ENCODE measurements at regions not wholly inside any gene's neighbourhood (a gene's known extent, or its start where the extent isn't known, plus 50 kb on each side); places are given as distances from the start of the nearest gene placed in this dataset.
A peak's percentile ranks its signal among the peaks of the same experiment; 100 is the strongest.

- Histone ChIP-seq H3K36me3 (ENCODE audit: control insufficient read depth in 1 of 2, insufficient read depth in 2 of 2, low read length in 2 of 2) (no peaks in the 10 kb centered on the region), H3K9me3 (ENCODE audit: control insufficient read depth in 1 of 2, low read length in 2 of 2) (no peaks in the 10 kb centered on the region), H3K9ac (ENCODE audit: low read depth in 1 of 2, low read length in 2 of 2) (no peak overlapping the region), H3K4me1 (ENCODE audit: control insufficient read depth in 1 of 2, insufficient read depth in 2 of 2, low read length in 2 of 2) (peaks cover 0 to 8% of the 10 kb centered on the region in 2 donors), H3K27ac (ENCODE audit: low read depth, low read length) (no peak overlapping the region), H3K27me3 (ENCODE audit: control insufficient read depth in 1 of 2, insufficient read depth in 2 of 2, low read length in 2 of 2) (no peaks in the 10 kb centered on the region), H3K4me3 (ENCODE audit: low read depth in 1 of 2, low read length in 2 of 2) (no peak overlapping the region)
Measured at GRCh38 chr2:168338292-168338691, 90.9 kb upstream of the STK39 start.

- no peak overlapping the region for H3K4me3 ChIP-seq (ENCODE audit: low read depth in 1 of 2, low read length in 2 of 2)
- no peaks in the 10 kb centered on the region for H3K9me3 ChIP-seq (ENCODE audit: control insufficient read depth in 1 of 2, low read length in 2 of 2)
- H3K27ac ChIP-seq (ENCODE audit: low read depth, low read length) = no peak overlapping the region
- no peak overlapping the region for H3K9ac ChIP-seq (ENCODE audit: low read depth in 1 of 2, low read length in 2 of 2)
- H3K27me3 ChIP-seq (ENCODE audit: control insufficient read depth in 1 of 2, insufficient read depth in 2 of 2, low read length in 2 of 2) = no peaks in the 10 kb centered on the region
- no peaks in the 10 kb centered on the region for H3K36me3 ChIP-seq (ENCODE audit: control insufficient read depth in 1 of 2, insufficient read depth in 2 of 2, low read length in 2 of 2)
- peaks cover 0 to 8% of the 10 kb centered on the region in 2 donors for H3K4me1 ChIP-seq (ENCODE audit: control insufficient read depth in 1 of 2, insufficient read depth in 2 of 2, low read length in 2 of 2)
Measured at GRCh38 chr2:168338803-168339437, 91.5 kb upstream of the STK39 start.

GRCh38 chr2:168340931-168341330 is 93.5 kb upstream of the STK39 start:
- Histone ChIP-seq H3K27ac (ENCODE audit: low read depth, low read length) (no peak overlapping the region), H3K4me1 (ENCODE audit: control insufficient read depth in 1 of 2, insufficient read depth in 2 of 2, low read length in 2 of 2) (peaks cover 0 to 8% of the 10 kb centered on the region in 2 donors), H3K4me3 (ENCODE audit: low read depth in 1 of 2, low read length in 2 of 2) (no peak overlapping the region), H3K9ac (ENCODE audit: low read depth in 1 of 2, low read length in 2 of 2) (no peak overlapping the region), H3K36me3 (ENCODE audit: control insufficient read depth in 1 of 2, insufficient read depth in 2 of 2, low read length in 2 of 2) (no peaks in the 10 kb centered on the region), H3K9me3 (ENCODE audit: control insufficient read depth in 1 of 2, low read length in 2 of 2) (no peaks in the 10 kb centered on the region), H3K27me3 (ENCODE audit: control insufficient read depth in 1 of 2, insufficient read depth in 2 of 2, low read length in 2 of 2) (no peaks in the 10 kb centered on the region)

- Histone ChIP-seq H3K27me3 (ENCODE audit: control insufficient read depth in 1 of 2, insufficient read depth in 2 of 2, low read length in 2 of 2) (no peaks in the 10 kb centered on the region), H3K9ac (ENCODE audit: low read depth in 1 of 2, low read length in 2 of 2) (no peak overlapping the region), H3K4me3 (ENCODE audit: low read depth in 1 of 2, low read length in 2 of 2) (no peak overlapping the region), H3K36me3 (ENCODE audit: control insufficient read depth in 1 of 2, insufficient read depth in 2 of 2, low read length in 2 of 2) (no peaks in the 10 kb centered on the region), H3K4me1 (ENCODE audit: control insufficient read depth in 1 of 2, insufficient read depth in 2 of 2, low read length in 2 of 2) (peaks cover 13 to 18% of the 10 kb centered on the region in 2 donors), H3K27ac (ENCODE audit: low read depth, low read length) (no peak overlapping the region), H3K9me3 (ENCODE audit: control insufficient read depth in 1 of 2, low read length in 2 of 2) (no peaks in the 10 kb centered on the region)
Measured at GRCh38 chr2:168343586-168343985, 96.2 kb upstream of the STK39 start.

DNA sequence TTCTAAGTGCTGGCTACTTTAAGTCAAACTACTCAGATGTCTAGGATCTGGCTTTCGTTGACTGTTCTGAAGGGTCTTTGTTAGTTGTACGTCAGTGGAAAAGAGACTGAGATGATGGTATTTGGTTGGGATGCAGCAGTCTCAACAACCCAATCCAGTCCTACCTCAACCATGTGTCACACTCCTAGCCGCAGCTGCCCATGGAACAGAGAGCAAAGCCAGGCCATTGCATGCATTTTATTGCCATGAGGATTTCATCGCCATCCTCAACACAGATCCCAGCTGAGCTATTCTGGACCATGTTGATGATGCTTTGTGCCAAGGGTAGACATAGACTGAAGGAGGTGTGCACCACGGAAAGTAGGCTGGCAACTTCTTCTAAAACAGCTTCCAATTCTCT is 97.3 kb upstream of the STK39 start:
- Histone ChIP-seq H3K9ac (ENCODE audit: low read depth in 1 of 2, low read length in 2 of 2) (no peak overlapping the region), H3K36me3 (ENCODE audit: control insufficient read depth in 1 of 2, insufficient read depth in 2 of 2, low read length in 2 of 2) (no peaks in the 10 kb centered on the region), H3K27ac (ENCODE audit: low read depth, low read length) (no peak overlapping the region), H3K4me3 (ENCODE audit: low read depth in 1 of 2, low read length in 2 of 2) (no peak overlapping the region), H3K4me1 (ENCODE audit: control insufficient read depth in 1 of 2, insufficient read depth in 2 of 2, low read length in 2 of 2) (peaks cover 18% of the 10 kb centered on the region in 2 donors), H3K9me3 (ENCODE audit: control insufficient read depth in 1 of 2, low read length in 2 of 2) (no peaks in the 10 kb centered on the region), H3K27me3 (ENCODE audit: control insufficient read depth in 1 of 2, insufficient read depth in 2 of 2, low read length in 2 of 2) (no peaks in the 10 kb centered on the region)

GRCh38 chr2:168345601-168346000 is 98.2 kb upstream of the STK39 start:
- Histone ChIP-seq H3K27ac (ENCODE audit: low read depth, low read length) (no peak overlapping the region), H3K27me3 (ENCODE audit: control insufficient read depth in 1 of 2, insufficient read depth in 2 of 2, low read length in 2 of 2) (no peaks in the 10 kb centered on the region), H3K4me3 (ENCODE audit: low read depth in 1 of 2, low read length in 2 of 2) (no peak overlapping the region), H3K4me1 (ENCODE audit: control insufficient read depth in 1 of 2, insufficient read depth in 2 of 2, low read length in 2 of 2) (peaks cover 18 to 26% of the 10 kb centered on the region in 2 donors), H3K9me3 (ENCODE audit: control insufficient read depth in 1 of 2, low read length in 2 of 2) (no peaks in the 10 kb centered on the region), H3K9ac (ENCODE audit: low read depth in 1 of 2, low read length in 2 of 2) (no peak overlapping the region), H3K36me3 (ENCODE audit: control insufficient read depth in 1 of 2, insufficient read depth in 2 of 2, low read length in 2 of 2) (no peaks in the 10 kb centered on the region)

GRCh38 chr2:168346725-168347477 is 99.5 kb upstream of the STK39 start:
- Histone ChIP-seq H3K27me3 (ENCODE audit: control insufficient read depth in 1 of 2, insufficient read depth in 2 of 2, low read length in 2 of 2) (no peaks in the 10 kb centered on the region), H3K27ac (ENCODE audit: low read depth, low read length) (no peak overlapping the region), H3K9ac (ENCODE audit: low read depth in 1 of 2, low read length in 2 of 2) (peak overlapping the region; percentile 48 to 62), H3K9me3 (ENCODE audit: control insufficient read depth in 1 of 2, low read length in 2 of 2) (no peaks in the 10 kb centered on the region), H3K4me3 (ENCODE audit: low read depth in 1 of 2, low read length in 2 of 2) (peak overlapping the region; percentile 73 to 75), H3K4me1 (ENCODE audit: control insufficient read depth in 1 of 2, insufficient read depth in 2 of 2, low read length in 2 of 2) (peaks cover 18 to 28% of the 10 kb centered on the region in 2 donors), H3K36me3 (ENCODE audit: control insufficient read depth in 1 of 2, insufficient read depth in 2 of 2, low read length in 2 of 2) (no peaks in the 10 kb centered on the region)

- Histone ChIP-seq H3K27me3 (ENCODE audit: control insufficient read depth in 1 of 2, insufficient read depth in 2 of 2, low read length in 2 of 2) (no peaks in the 10 kb centered on the region), H3K4me1 (ENCODE audit: control insufficient read depth in 1 of 2, insufficient read depth in 2 of 2, low read length in 2 of 2) (peaks cover 18 to 28% of the 10 kb centered on the region in 2 donors), H3K36me3 (ENCODE audit: control insufficient read depth in 1 of 2, insufficient read depth in 2 of 2, low read length in 2 of 2) (no peaks in the 10 kb centered on the region), H3K4me3 (ENCODE audit: low read depth in 1 of 2, low read length in 2 of 2) (no peak overlapping the region), H3K9ac (ENCODE audit: low read depth in 1 of 2, low read length in 2 of 2) (no peak overlapping the region), H3K27ac (ENCODE audit: low read depth, low read length) (no peak overlapping the region), H3K9me3 (ENCODE audit: control insufficient read depth in 1 of 2, low read length in 2 of 2) (peaks cover 0 to under 1% of the 10 kb centered on the region in 2 donors)
Measured at GRCh38 chr2:168348076-168348475, 100.7 kb upstream of the STK39 start.

DNA sequence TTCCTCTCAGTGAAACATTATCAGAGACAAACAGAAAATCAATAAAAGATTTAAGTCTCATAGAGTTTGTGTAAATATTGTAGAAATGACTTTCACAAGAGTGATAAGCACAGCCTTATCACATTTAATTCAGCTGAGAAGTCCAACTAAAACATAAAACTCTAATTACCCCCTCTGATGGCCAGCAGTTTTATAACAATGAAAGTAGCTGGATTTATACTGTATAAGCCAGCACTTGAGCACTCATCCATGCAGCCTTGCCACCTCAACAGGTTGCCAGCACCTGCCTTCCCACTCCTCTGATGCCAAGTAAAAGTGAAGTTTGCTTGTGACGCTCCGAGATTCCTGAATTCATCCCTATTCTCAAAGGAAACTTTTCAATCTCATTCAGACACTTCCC is 103.0 kb upstream of the STK39 start:
- no peak overlapping the region for H3K27ac ChIP-seq (ENCODE audit: low read depth, low read length)
- H3K27me3 ChIP-seq (ENCODE audit: control insufficient read depth in 1 of 2, insufficient read depth in 2 of 2, low read length in 2 of 2) = no peaks in the 10 kb centered on the region
- peaks cover 0 to 6% of the 10 kb centered on the region in 2 donors for H3K9me3 ChIP-seq (ENCODE audit: control insufficient read depth in 1 of 2, low read length in 2 of 2)
- H3K4me1 ChIP-seq (ENCODE audit: control insufficient read depth in 1 of 2, insufficient read depth in 2 of 2, low read length in 2 of 2) = peaks cover 18 to 28% of the 10 kb centered on the region in 2 donors
- H3K36me3 ChIP-seq (ENCODE audit: control insufficient read depth in 1 of 2, insufficient read depth in 2 of 2, low read length in 2 of 2) = no peaks in the 10 kb centered on the region
- H3K9ac ChIP-seq (ENCODE audit: low read depth in 1 of 2, low read length in 2 of 2) = no peak overlapping the region
- no peak overlapping the region for H3K4me3 ChIP-seq (ENCODE audit: low read depth in 1 of 2, low read length in 2 of 2)

DNA sequence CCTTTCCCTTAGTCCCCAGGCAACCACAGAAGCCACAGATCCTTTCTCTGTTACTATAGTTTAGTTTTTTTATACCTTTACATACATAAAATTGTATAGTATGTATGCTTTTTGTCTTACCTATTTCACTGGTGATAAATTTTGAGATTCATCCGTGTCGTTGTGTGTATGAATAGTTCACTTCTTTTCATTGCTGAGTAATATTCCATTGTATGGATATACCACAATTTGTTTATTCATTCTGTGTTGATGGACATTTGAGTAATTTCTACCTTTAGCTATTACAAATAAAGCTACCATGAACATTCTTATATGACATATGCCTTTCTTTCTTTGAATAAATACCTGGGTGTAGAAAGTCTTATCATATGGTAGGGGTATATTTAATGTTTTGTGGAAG is 102.8 kb upstream of the CERS6 start:
- peaks cover 10 to 24% of the 10 kb centered on the region in 2 donors for H3K4me1 ChIP-seq (ENCODE audit: control insufficient read depth in 1 of 2, insufficient read depth in 2 of 2, low read length in 2 of 2)
- H3K27ac ChIP-seq (ENCODE audit: low read depth, low read length) = no peak overlapping the region
- H3K4me3 ChIP-seq (ENCODE audit: low read depth in 1 of 2, low read length in 2 of 2) = no peak overlapping the region
- peaks cover 0 to 6% of the 10 kb centered on the region in 2 donors for H3K9me3 ChIP-seq (ENCODE audit: control insufficient read depth in 1 of 2, low read length in 2 of 2)
- no peaks in the 10 kb centered on the region for H3K36me3 ChIP-seq (ENCODE audit: control insufficient read depth in 1 of 2, insufficient read depth in 2 of 2, low read length in 2 of 2)
- H3K27me3 ChIP-seq (ENCODE audit: control insufficient read depth in 1 of 2, insufficient read depth in 2 of 2, low read length in 2 of 2) = no peaks in the 10 kb centered on the region
- no peak overlapping the region for H3K9ac ChIP-seq (ENCODE audit: low read depth in 1 of 2, low read length in 2 of 2)

Data from duodenal mucosa (tissue), 2 donors.